Stimulated activated CD4-positive, alpha-beta T cell treated with anti-CD3 and anti-CD28 coated beads, TNF-alpha, amount 100 ng/mL, for 4 hours (primary cell): ENCODE measurements at regions not wholly inside any gene's neighbourhood (a gene's known extent, or its start where the extent isn't known, plus 50 kb on each side); places are given as distances from the start of the nearest gene placed in this dataset.
A peak's percentile ranks its signal among the peaks of the same experiment; 100 is the strongest.

ENCODE experiments used
- DNase-seq, 3 experiments: peaks; one replicate each; pipeline ENCODE4 v3.0.0-alpha.2; 2020; ENCODE audit warnings: low read depth in 3 of 3

DNA sequence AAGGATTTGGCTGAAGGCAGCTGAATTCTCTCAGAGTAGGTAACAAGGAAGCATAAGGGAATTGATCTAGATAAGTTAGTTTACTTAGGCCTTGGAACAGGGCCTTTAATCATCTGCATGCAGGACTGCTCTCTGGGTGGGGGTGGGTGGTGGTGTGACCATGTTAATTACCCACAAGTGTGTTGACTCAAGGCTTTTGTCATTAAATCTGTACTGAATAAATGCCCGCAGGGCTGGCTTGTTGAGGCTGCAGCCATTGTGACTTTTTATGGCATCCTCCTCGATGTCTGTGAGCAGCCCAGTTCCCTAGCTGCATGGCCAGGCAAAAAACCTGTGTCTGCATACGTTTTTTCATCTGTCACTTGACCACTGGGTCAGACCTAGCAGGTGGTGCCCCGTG is 63.5 kb upstream of the ASCC3 start:
- DNase-seq, result no peak

DNA sequence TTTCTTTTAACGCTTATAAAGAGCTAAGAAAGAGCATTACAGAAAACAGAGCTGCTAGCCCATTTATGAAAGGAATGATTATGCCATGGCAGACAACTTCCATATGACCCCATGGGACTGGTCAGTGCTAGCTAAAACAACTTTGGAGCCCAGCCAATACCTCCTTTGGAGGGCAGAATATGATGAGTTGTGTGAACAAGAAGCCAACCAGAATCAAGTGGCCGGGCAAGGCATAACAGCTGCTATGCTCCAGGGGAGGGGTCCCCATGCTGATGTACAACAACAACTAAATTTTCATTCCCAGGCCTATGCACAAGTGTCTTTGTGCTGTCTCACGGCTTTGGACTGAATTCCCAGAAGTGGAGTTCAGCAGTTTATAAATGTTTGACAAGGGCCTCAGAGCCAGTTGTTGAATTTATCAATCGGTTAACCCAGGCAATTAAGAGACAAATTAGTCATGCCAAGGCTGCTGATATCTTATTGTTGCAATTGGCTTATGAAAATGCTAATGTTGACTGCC is 65.0 kb upstream of the ASCC3 start:
- no peak for DNase-seq

- DNase-seq, result no peak
These were observed 65.6 kb upstream of the ASCC3 start for GRCh38 chr6:100946711-100947110.

- DNase-seq, result no peak
These were observed 67.4 kb upstream of the ASCC3 start for GRCh38 chr6:100948381-100949133.

- DNase-seq, result no peak
These were observed 70.9 kb upstream of the ASCC3 start for GRCh38 chr6:100952006-100952405.

GRCh38 chr6:100959280-100959679 is 78.2 kb upstream of the ASCC3 start:
- no peak for DNase-seq

- DNase-seq, result no peak
These were observed 81.3 kb upstream of the ASCC3 start for GRCh38 chr6:100962466-100962865.

DNA sequence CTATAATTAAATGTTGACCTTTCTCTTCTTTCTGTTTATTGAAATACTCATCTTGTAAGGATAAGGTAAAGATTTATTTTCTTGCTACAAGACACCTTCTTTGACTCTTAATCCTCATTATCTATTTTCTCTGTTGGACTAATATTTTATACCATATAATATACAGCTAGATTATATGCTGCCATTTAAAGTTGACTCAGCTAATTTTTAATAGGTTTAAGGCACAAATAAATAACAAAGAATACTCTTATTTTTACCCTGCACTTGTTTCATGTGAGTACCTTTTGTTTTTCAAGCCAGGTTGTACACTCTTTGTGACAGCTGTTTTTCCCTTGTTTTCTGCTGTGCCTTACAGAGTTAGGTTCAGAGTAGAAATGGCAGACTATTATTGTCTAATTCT is 83.9 kb upstream of the ASCC3 start:
- DNase-seq, result no peak

DNA sequence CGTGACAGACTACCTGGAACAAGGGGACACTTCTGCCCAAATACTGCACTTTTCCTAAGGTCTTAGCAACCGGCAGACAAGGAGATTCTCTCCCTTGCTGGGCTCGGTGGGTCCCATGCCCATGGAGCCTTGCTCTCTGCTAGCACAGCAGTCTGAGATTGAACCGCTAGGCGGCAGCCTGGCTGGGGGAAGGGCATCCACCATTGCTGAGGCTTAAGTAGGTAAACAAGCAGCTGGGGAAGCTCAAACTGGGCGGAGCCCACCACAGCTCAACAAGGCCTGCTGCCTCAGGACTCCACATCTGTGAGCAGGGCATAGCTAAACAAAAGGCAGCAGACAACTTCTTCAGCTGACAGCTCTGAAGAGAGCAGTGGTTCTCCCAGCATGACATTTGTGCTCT is 87.8 kb upstream of the ASCC3 start:
- DNase-seq, result no peak

DNA sequence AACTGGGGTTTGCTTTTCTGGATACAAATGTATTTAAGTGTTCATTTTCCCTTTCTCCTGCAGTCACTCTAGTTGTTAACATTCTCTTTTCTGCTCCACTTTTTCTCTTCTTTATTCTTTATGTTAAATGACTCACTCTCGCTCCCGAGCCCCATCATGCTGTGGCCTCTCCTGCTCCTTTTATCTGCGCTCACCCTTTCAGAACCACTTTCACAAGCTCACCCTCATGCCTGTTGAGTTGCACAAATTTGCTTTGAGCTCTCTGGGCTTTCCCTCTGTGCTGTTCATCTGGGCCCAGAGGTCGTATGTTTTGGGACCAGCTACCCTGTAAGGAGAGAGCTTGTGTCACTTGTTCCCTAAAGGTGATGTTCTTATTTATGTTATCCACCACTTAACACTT is 98.1 kb upstream of the ASCC3 start:
- DNase-seq, result no peak

- DNase-seq, result no peak
These were observed 99.8 kb upstream of the ASCC3 start for GRCh38 chr6:100980949-100981348.

GRCh38 chr6:100986921-100987320 is 105.8 kb upstream of the ASCC3 start:
- no peak for DNase-seq

GRCh38 chr6:100987556-100987955 is 106.4 kb upstream of the ASCC3 start:
- no peak for DNase-seq

GRCh38 chr6:100988391-100988984 is 107.4 kb upstream of the ASCC3 start:
- DNase-seq, result no peak

DNA sequence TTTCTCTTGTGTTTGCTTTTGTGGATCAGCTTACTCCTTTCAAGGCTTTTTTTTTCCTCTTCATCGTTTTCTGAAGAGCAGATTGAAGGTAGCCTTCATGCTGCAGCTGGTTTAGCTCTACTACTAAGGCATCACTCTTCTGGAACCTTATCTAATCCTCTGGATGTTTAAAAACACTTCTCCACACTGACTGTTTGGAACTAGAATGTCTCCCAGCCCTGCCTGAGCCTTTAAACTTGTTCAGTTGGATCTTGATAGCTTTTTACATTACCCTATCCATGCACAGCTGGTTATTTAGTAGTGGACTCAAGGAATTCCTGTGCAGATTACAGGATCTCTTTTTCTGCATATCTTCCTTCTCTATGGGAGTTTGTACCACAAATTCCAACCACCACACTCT is 108.9 kb upstream of the ASCC3 start:
- DNase-seq, result no peak

GRCh38 chr6:100996409-100996808 is 115.3 kb upstream of the ASCC3 start:
- no peak for DNase-seq

GRCh38 chr6:100998111-100998510 is 117.0 kb upstream of the ASCC3 start:
- no peak for DNase-seq

DNA sequence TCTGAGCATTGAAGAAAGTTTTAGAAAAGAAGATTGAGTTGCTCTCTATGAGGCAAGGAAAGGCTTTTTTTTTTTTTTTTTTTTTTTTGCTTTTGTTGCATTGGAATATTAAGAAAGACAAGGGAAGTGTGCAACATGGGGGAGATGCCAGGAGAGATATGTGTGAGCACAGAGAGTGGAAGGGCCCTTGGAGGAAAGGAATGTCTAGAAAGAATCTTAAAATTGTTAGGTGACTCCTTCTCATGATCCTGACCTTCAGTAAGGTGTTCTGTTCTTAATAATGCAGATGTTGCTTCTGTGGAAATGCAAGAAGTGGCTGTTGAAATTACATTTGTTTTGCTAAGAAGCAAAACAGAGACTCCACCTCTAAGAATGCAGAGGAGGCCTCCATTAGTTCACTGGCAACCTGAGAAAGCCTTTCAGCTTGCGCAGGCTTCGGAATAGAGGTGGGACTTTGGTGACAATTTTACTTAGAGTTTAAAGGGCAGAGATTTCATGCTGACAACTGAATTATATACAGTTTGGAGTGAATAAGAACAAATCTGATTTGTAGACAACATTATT is 118.0 kb upstream of the ASCC3 start:
- no peak for DNase-seq

- DNase-seq, result no peak
These were observed 119.2 kb upstream of the ASCC3 start for GRCh38 chr6:101000341-101000740.

DNA sequence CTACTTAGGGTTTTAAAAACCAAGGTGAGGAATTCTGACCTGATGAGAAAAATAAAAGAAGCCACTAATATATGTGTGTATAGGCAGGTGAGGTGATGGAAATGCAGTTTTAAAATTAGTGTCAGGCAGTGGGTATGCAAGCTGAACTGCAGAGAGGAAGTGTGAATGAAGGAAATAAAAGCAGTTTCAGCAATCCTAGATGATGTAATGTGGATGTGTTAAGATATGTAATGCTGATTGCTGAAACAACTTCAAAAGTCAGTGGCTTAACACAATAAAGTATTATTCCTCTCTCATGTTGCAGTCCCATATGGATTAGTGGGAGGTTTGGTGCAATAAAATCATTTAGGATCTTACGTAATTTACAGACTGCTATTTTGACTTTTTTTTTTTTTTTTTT is 119.9 kb upstream of the ASCC3 start:
- no peak for DNase-seq

DNA sequence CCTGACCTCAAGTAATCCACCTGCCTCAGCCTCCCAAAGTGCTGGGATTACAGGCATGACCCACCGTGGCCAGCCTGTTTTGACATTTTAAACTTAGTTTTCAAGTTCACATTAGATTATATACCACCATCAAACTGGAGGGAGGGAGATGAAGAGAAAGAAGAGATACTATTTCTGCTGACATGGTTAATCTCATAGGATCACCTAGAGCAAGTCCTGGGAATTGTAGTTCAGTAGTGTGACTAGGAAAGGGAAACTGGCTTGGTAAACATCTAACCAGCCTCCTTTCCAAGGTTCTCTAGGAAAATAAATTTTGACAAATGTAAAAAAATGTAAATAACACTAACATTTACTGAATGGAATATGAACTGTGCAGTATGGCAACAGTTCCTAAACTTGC is 120.5 kb upstream of the ASCC3 start:
- no peak for DNase-seq

- DNase-seq, result no peak
These were observed 121.9 kb upstream of the ASCC3 start for GRCh38 chr6:101003075-101003474.

DNA sequence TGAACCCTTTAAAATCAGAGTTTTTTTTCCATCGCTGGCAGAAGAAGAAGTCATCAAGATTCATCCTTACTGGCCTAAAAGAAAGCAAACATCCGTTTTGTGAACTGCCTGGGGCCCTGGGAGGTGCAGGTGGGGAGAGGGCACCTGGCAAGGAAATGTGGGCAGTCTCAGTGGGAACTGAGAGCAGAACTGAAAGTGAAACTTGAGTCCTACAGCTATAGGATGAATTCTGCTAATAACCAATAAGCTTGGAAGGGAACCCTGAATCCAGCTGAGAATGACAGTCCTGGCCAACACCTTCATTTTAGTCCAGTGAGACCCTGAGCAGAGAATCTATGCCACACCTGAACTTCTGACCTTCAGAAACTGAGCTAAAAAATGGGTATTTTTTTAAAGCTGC is 130.1 kb upstream of the ASCC3 start:
- peak in 2 of 3 experiments; percentile 0 to 2 for DNase-seq
